ENCODE measurements at regions not wholly inside any gene's neighbourhood (a gene's known extent, or its start where the extent isn't known, plus 50 kb on each side); places are given as distances from the start of the nearest gene placed in this dataset.
A peak's percentile ranks its signal among the peaks of the same experiment; 100 is the strongest.

- intact Hi-C loops (cut with DNase I) = no loop called here
- DNase-seq = no peak
- no peaks in the 10 kb centered on the region for H3K9me3 ChIP-seq
- H3K27me3 ChIP-seq = no peaks in the 10 kb centered on the region
- H3K4me1 ChIP-seq = peaks cover 11% of the 10 kb centered on the region
- H3K36me3 ChIP-seq = no peaks in the 10 kb centered on the region
- H3K4me3 ChIP-seq = peak overlapping the region; percentile 11
- no peak for TF ChIP-seq CTCF (IDR thresholded peaks at IDR 0.05)
- peak overlapping the region; percentile 20 to 86 for H3K9ac ChIP-seq (ENCODE audit: low read depth in 2 of 2, low read length in 2 of 2)
- H3K27ac ChIP-seq = peak overlapping the region; percentile 86
These were observed 177.4 kb upstream of the NECTIN1 start for GRCh38 chr11:119906376-119906775.

DNA sequence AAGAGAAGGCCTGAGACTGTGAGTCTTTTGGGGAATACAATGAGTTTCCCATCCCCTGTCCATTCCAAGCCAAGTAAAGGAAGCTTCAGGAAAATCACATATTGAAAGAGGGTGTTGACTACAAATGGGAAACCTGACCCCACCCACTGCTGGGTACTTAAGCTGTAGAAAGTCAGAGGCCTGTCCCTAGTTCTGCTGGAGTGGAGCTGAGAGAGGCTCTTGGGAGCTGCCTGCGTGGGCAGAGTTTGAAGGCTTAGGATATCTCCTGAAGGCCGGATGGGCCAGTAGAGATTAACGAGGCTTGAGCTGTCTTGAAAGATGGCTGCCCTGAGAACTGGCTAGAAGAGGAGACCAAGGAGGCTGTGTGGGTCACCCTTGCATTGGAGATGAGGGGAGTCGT is 176.2 kb upstream of the NECTIN1 start:
- intact Hi-C loops (cut with DNase I) = no loop called here
- Histone ChIP-seq H3K4me3 (peak overlapping the region; percentile 11), H3K9ac (ENCODE audit: low read depth in 2 of 2, low read length in 2 of 2) (peak overlapping the region in 1 of 2 donors; percentile 86), H3K4me1 (peaks cover 11% of the 10 kb centered on the region), H3K27me3 (no peaks in the 10 kb centered on the region), H3K27ac (peak overlapping the region; percentile 23), H3K36me3 (no peaks in the 10 kb centered on the region), H3K9me3 (no peaks in the 10 kb centered on the region)
- peak; percentile 69 for DNase-seq
- no peak for TF ChIP-seq CTCF (IDR thresholded peaks at IDR 0.05)

DNA sequence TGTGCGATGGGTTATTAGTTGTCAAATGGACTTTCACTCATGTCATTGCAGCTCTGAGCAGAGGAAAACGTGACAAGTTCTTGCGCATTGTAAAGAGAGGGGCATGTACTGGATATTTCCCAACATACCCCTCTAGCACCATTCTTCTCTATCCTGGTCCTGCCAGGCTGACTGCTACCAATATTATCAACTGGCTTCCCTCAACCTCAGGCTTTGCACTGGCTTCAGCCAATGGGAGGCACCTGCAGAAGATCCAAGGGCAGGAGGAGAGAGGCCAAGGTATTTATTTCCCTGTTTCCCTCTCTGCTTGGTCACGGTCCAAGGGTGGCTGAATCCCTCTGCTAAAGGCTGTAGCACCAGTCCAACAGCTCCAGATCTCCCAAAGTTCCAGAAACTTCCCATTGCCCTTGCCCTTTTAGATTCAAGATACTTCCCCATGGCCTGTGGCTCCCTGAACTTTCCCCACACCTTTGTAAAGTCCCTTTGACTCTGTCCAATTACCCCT is 175.6 kb upstream of the NECTIN1 start:
- no peak overlapping the region for H3K9ac ChIP-seq (ENCODE audit: low read depth in 2 of 2, low read length in 2 of 2)
- TF ChIP-seq CTCF (IDR thresholded peaks at IDR 0.05) = no peak
- peak; percentile 75 for DNase-seq
- peaks cover 11% of the 10 kb centered on the region for H3K4me1 ChIP-seq
- H3K36me3 ChIP-seq = no peaks in the 10 kb centered on the region
- no peaks in the 10 kb centered on the region for H3K9me3 ChIP-seq
- H3K27me3 ChIP-seq = no peaks in the 10 kb centered on the region
- peak overlapping the region; percentile 23 for H3K27ac ChIP-seq
- H3K4me3 ChIP-seq = no peak overlapping the region
- intact Hi-C loops (cut with DNase I) = no loop called here

DNA sequence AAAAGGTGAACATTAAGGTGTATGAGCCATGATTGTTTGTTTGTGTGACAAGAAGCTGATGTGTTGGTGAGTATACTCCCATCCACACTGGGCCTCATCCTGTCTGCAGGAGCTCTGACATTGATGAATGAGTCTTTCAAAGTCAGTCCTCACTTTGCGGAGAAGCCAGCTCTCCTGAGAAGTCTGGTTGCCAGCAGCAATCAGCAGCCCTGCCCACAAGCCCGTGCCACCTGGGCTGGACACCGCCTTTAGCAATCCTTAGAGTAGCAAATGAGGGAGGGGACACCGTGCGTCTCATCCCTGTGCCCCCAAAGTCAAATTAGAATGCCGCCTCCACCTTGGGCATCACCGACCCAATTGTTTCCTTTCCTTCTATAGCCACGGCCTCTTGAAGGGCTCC is 174.8 kb upstream of the NECTIN1 start:
- intact Hi-C loops (cut with DNase I) = no loop called here
- Histone ChIP-seq H3K9me3 (no peaks in the 10 kb centered on the region), H3K27ac (no peak overlapping the region), H3K9ac (ENCODE audit: low read depth in 2 of 2, low read length in 2 of 2) (peak overlapping the region in 1 of 2 donors; percentile 62), H3K4me1 (peaks cover 10% of the 10 kb centered on the region), H3K36me3 (no peaks in the 10 kb centered on the region), H3K4me3 (no peak overlapping the region), H3K27me3 (no peaks in the 10 kb centered on the region)
- no peak for TF ChIP-seq CTCF (IDR thresholded peaks at IDR 0.05)
- no peak for DNase-seq

- H3K9me3 ChIP-seq = no peaks in the 10 kb centered on the region
- no peaks in the 10 kb centered on the region for H3K27me3 ChIP-seq
- intact Hi-C loops (cut with DNase I) = no loop called here
- TF ChIP-seq CTCF (IDR thresholded peaks at IDR 0.05) = no peak
- DNase-seq = no peak
- H3K9ac ChIP-seq (ENCODE audit: low read depth in 2 of 2, low read length in 2 of 2) = peak overlapping the region in 1 of 2 donors; percentile 62
- no peaks in the 10 kb centered on the region for H3K36me3 ChIP-seq
- H3K4me3 ChIP-seq = no peak overlapping the region
- H3K4me1 ChIP-seq = peaks cover 8% of the 10 kb centered on the region
- no peak overlapping the region for H3K27ac ChIP-seq
These were observed 174.4 kb upstream of the NECTIN1 start for GRCh38 chr11:119903389-119903788.
